ENCODE measurements at regions not wholly inside any gene's neighbourhood (a gene's known extent, or its start where the extent isn't known, plus 50 kb on each side); places are given as distances from the start of the nearest gene placed in this dataset.

GRCh38 chr10:6711881-6712280 lies 131.8 kb upstream of the PRKCQ start:
- TF ChIP-seq CTCF (IDR thresholded peaks at IDR 0.05) (no peak), EZH2 (IDR thresholded peaks at IDR 0.05) (no peak)

Measured in neural progenitor cell (in vitro differentiated cells).